ENCODE measurements at regions not wholly inside any gene's neighbourhood (a gene's known extent, or its start where the extent isn't known, plus 50 kb on each side); places are given as distances from the start of the nearest gene placed in this dataset.

- in situ Hi-C loops (cut with HindIII; ENCODE audit: low sequenced_read_pairs) = no loop called here
- no peak overlapping the region for H3K4me3 ChIP-seq (ENCODE audit: low read depth, low read length)
- no peak for DNase-seq (ENCODE audit: low read depth, low spot score)
- no peak for TF ChIP-seq CTCF (IDR thresholded peaks at IDR 0.05; ENCODE audit: low read depth, low read length)
Observed at GRCh38 chr2:208970070-208970469, 453.8 kb upstream of the MAP2 start.

GRCh38 chr2:208977582-208977981, 446.3 kb upstream of the MAP2 start:
- no peak overlapping the region for H3K4me3 ChIP-seq (ENCODE audit: low read depth, low read length)
- DNase-seq (ENCODE audit: low read depth, low spot score) = no peak
- in situ Hi-C loops (cut with HindIII; ENCODE audit: low sequenced_read_pairs) = no loop called here
- TF ChIP-seq CTCF (IDR thresholded peaks at IDR 0.05; ENCODE audit: low read depth, low read length) = no peak

GRCh38 chr2:208978946-208979345, 444.9 kb upstream of the MAP2 start:
- no peak overlapping the region for H3K4me3 ChIP-seq (ENCODE audit: low read depth, low read length)
- no peak for TF ChIP-seq CTCF (IDR thresholded peaks at IDR 0.05; ENCODE audit: low read depth, low read length)
- no peak for DNase-seq (ENCODE audit: low read depth, low spot score)
- in situ Hi-C loops (cut with HindIII; ENCODE audit: low sequenced_read_pairs) = no loop called here

GRCh38 chr2:208980321-208980720, 443.5 kb upstream of the MAP2 start:
- in situ Hi-C loops (cut with HindIII; ENCODE audit: low sequenced_read_pairs) = no loop called here
- no peak overlapping the region for H3K4me3 ChIP-seq (ENCODE audit: low read depth, low read length)
- no peak for DNase-seq (ENCODE audit: low read depth, low spot score)
- no peak for TF ChIP-seq CTCF (IDR thresholded peaks at IDR 0.05; ENCODE audit: low read depth, low read length)

GRCh38 chr2:208982831-208983230, 441.0 kb upstream of the MAP2 start:
- in situ Hi-C loops (cut with HindIII; ENCODE audit: low sequenced_read_pairs) = no loop called here
- TF ChIP-seq CTCF (IDR thresholded peaks at IDR 0.05; ENCODE audit: low read depth, low read length) = no peak
- no peak overlapping the region for H3K4me3 ChIP-seq (ENCODE audit: low read depth, low read length)
- no peak for DNase-seq (ENCODE audit: low read depth, low spot score)

GRCh38 chr2:208983486-208983885, 440.4 kb upstream of the MAP2 start:
- DNase-seq (ENCODE audit: low read depth, low spot score) = no peak
- in situ Hi-C loops (cut with HindIII; ENCODE audit: low sequenced_read_pairs) = no loop called here
- no peak for TF ChIP-seq CTCF (IDR thresholded peaks at IDR 0.05; ENCODE audit: low read depth, low read length)
- no peak overlapping the region for H3K4me3 ChIP-seq (ENCODE audit: low read depth, low read length)

All from astrocyte of the spinal cord (primary cell).